OCI-LY7 (cell line): ENCODE measurements at regions not wholly inside any gene's neighbourhood (a gene's known extent, or its start where the extent isn't known, plus 50 kb on each side); places are given as distances from the start of the nearest gene placed in this dataset.

Experiments used
- BruUV-seq: library from RNA; stranded (reverse); fragments of 400-500 nt; replicated peaks from 2 replicates; lab custom pipeline; 2021; lab: Mats Ljungman, UMichigan
- CTCF ChIA-PET: fragments of 300-600 bp; sonication (Branson Sonifier 250); formaldehyde crosslinking; loops from one replicate; lab custom pipeline; 2022; ENCODE audit warnings: antibody characterized with exemption; ENCODE audit not compliant: unreplicated experiment; lab: Charles Lee
- POLR2A ChIA-PET: fragments of 300-600 bp; sonication (Branson Sonifier 250); formaldehyde crosslinking; loops from one replicate; lab custom pipeline; 2022; ENCODE audit warnings: antibody characterized with exemption; lab: Charles Lee
- DNase-seq: peaks from one replicate; pipeline ENCODE4 v3.0.0-alpha.2; 2015; ENCODE audit warnings: low spot score
- H2AFZ ChIP-seq: fragments of 200-600 bp; sonication (generic), shearing (Covaris generic); 2 replicates; pipeline ENCODE4 v1.6.1; 2014; ENCODE audit warnings: mild to moderate bottlenecking, antibody characterized with exemption, low read length, moderate library complexity
- H3K27ac ChIP-seq: fragments of 200-600 bp; sonication (generic); 2 replicates; pipeline ENCODE4 v1.5.1; 2014; ENCODE audit warnings: mixed run types, low read depth, mild to moderate bottlenecking, moderate library complexity, low read length, inconsistent platforms; ENCODE audit not compliant: poor library complexity, severe bottlenecking
- H3K36me3 ChIP-seq: fragments of 200-600 bp; sonication (generic); 2 replicates; pipeline ENCODE4 v1.6.1; 2014; ENCODE audit warnings: mild to moderate bottlenecking, antibody characterized with exemption, low read length, moderate library complexity, mixed read lengths; ENCODE audit not compliant: insufficient read depth
- H3K4me1 ChIP-seq: fragments of 200-600 bp; sonication (generic); 2 replicates; pipeline ENCODE4 v1.5.1; 2014; ENCODE audit warnings: mild to moderate bottlenecking, low read length; ENCODE audit not compliant: insufficient read depth, poor library complexity, severe bottlenecking
- H3K4me2 ChIP-seq: fragments of 200-600 bp; sonication (generic); 2 replicates; pipeline ENCODE4 v1.6.1; 2014; ENCODE audit warnings: mild to moderate bottlenecking, low read length
- H3K4me3 ChIP-seq: fragments of 200-600 bp; sonication (generic); 2 replicates; pipeline ENCODE4 v1.5.1; 2014; ENCODE audit warnings: mild to moderate bottlenecking, low read depth, low read length; ENCODE audit not compliant: poor library complexity, severe bottlenecking
- H3K79me2 ChIP-seq: fragments of 200-600 bp; sonication (generic); 2 replicates; pipeline ENCODE4 v1.6.1; 2016; ENCODE audit warnings: low read depth, mild to moderate bottlenecking, low read length, moderate library complexity, mixed read lengths; ENCODE audit not compliant: insufficient read depth
- H3K9me2 ChIP-seq: fragments of 200-600 bp; sonication (generic); 2 replicates; pipeline ENCODE4 v1.6.1; 2016; ENCODE audit warnings: mild to moderate bottlenecking, low read length, mixed read lengths; ENCODE audit not compliant: insufficient read depth
- H3K9me3 ChIP-seq: fragments of 200-600 bp; sonication (generic); 2 replicates; pipeline ENCODE4 v1.6.1; 2014; ENCODE audit warnings: mild to moderate bottlenecking, mixed run types, low read length, mixed read lengths
- H4K20me1 ChIP-seq: fragments of 200-600 bp; sonication (generic); 2 replicates; pipeline ENCODE4 v1.6.1; 2014; ENCODE audit warnings: mild to moderate bottlenecking, antibody characterized with exemption, low read length, moderate library complexity, mixed read lengths; ENCODE audit not compliant: insufficient read depth
- EZH2phosphoT487 ChIP-seq: fragments of 200-600 bp; sonication (generic); IDR thresholded peaks from 2 replicates; pipeline ENCODE4 v1.6.1; 2018; ENCODE audit warnings: low read depth, borderline replicate concordance, mild to moderate bottlenecking, mixed run types, antibody characterized with exemption, low read length, moderate library complexity, mixed read lengths
- intact Hi-C: fragments of 100-400 bp; cut with micrococcal nuclease; formaldehyde crosslinking; loops from one replicate; pipeline ENCODE4 v1.10.0; 2022; ENCODE audit not compliant: unreplicated experiment
- TF ChIP-seq, protein P1 (sequence below): fragments of 200-600 bp; sonication (generic); conservative IDR thresholded peaks from 2 replicates; pipeline ENCODE4 v1.5.1; 2014; ENCODE audit warnings: mild to moderate bottlenecking, antibody characterized with exemption, low read length, moderate library complexity, mixed read lengths

DNA sequence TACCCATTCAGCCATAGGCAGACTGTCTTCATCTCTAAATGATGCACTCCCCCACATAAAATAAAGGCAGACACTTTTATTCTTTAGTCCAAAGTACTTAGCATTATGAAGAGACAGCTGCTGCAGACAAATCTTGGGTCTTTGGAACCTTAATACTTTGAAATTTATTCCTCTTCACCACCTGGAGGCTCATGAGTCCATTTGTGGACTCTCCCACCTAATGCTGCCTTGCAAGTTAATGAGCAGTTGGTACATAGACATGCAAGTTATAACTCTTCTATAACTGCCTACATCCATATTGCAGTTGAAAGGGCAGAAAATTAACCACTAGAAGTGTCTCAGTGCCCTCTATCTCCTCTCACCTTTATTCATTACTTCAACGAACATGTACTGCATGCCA, 118.6 kb upstream of the CPEB2 start:
- Histone ChIP-seq H3K36me3 (no peaks in the 10 kb centered on the region), H4K20me1 (no peaks in the 10 kb centered on the region), H2AFZ (no peak overlapping the region), H3K9me2 (no peaks in the 10 kb centered on the region), H3K4me2 (no peak overlapping the region), H3K4me3 (no peak overlapping the region), H3K4me1 (no peaks in the 10 kb centered on the region), H3K79me2 (no peaks in the 10 kb centered on the region), H3K27ac (no peak overlapping the region), H3K9me3 (no peaks in the 10 kb centered on the region)
- intact Hi-C loops, result no loop called here
- ChIA-PET CTCF (interaction anchor here (1.2 kb wide), 1 partner anchor 53 kb away, joined by 3 read pairs; no protein-coding TSS in a partner anchor), POLR2A (no interaction called here)
- no peak for DNase-seq
- TF ChIP-seq, protein P1, sequence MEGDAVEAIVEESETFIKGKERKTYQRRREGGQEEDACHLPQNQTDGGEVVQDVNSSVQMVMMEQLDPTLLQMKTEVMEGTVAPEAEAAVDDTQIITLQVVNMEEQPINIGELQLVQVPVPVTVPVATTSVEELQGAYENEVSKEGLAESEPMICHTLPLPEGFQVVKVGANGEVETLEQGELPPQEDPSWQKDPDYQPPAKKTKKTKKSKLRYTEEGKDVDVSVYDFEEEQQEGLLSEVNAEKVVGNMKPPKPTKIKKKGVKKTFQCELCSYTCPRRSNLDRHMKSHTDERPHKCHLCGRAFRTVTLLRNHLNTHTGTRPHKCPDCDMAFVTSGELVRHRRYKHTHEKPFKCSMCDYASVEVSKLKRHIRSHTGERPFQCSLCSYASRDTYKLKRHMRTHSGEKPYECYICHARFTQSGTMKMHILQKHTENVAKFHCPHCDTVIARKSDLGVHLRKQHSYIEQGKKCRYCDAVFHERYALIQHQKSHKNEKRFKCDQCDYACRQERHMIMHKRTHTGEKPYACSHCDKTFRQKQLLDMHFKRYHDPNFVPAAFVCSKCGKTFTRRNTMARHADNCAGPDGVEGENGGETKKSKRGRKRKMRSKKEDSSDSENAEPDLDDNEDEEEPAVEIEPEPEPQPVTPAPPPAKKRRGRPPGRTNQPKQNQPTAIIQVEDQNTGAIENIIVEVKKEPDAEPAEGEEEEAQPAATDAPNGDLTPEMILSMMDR, result no peak
- no peak for TF ChIP-seq EZH2phosphoT487
- no TSS peak for BruUV-seq

DNA sequence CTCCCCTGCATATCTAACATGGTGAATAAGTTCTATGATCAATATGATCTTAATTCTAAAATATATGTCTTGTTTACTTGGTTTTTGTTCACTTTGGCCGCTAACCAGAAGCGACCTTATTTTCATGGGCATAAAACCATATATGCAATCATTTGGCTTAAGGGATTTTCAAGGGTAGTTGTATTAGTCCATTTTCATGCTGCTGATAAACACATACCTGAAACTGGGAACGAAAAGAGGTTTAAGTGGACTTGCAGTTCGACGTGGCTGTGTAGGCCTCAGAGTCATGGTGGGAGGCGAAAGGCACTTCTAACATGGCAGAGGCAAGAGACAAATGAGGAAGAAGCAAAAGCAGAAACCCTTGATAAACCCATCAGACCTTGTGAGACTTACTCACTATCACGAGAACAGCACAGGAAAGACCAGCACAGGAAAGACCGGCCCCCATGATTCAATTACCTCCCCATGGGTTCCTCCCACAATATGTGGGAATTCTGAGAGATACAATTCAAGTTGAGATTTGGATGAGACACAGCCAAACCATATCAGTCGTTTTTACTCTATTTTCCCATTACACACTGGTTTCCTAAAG, 114.3 kb upstream of the CPEB2 start:
- H4K20me1 ChIP-seq, result no peaks in the 10 kb centered on the region
- no peaks in the 10 kb centered on the region for H3K79me2 ChIP-seq
- no peaks in the 10 kb centered on the region for H3K9me2 ChIP-seq
- TF ChIP-seq, protein P1, result no peak
- TF ChIP-seq EZH2phosphoT487, result no peak
- H3K27ac ChIP-seq, result no peak overlapping the region
- H3K4me2 ChIP-seq, result no peak overlapping the region
- no peak overlapping the region for H2AFZ ChIP-seq
- no peaks in the 10 kb centered on the region for H3K4me1 ChIP-seq
- H3K4me3 ChIP-seq, result no peak overlapping the region
- intact Hi-C loops, result no loop called here
- H3K9me3 ChIP-seq, result no peaks in the 10 kb centered on the region
- ChIA-PET POLR2A (no interaction called here), CTCF (no interaction called here)
- BruUV-seq, result no TSS peak
- H3K36me3 ChIP-seq, result no peaks in the 10 kb centered on the region
- no peak for DNase-seq

DNA sequence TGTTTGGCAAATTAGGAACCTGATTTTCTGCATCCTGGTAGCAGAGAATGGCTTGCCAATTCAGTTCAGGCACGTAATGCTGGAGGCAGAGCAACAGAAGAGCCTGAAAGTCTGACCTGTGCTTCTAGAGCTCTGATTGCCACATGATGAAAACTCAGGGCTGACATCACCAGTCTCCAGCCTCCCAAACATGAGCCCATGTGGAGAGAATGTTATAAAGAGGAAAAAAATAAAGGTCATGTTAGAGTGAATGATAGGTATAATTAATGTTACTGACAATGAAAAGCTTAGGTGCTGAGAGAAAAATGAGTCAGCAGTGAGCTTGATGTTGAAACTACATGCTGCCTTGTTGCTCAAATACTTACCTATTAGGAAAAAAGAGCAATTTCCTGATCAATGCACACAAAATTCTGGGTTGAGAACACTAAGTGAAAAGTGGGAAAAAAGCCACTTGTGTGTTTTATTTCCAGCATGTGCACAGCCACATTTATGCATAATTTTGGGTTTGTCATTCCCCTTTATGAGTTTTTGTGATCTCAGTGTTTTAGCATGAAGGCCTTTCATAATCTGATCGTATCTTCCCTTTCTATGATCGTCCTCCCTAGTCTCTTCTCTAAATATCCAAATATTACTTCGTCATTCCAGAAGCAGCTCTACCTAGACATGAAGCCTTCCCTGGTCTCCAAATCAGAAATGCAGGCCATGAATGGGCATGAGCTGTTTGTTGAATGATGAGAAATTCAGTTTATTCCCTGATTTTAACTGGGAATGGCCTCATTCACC, 113.3 kb upstream of the CPEB2 start:
- Histone ChIP-seq H3K4me2 (no peak overlapping the region), H3K4me3 (no peak overlapping the region), H3K79me2 (no peaks in the 10 kb centered on the region), H3K9me3 (no peaks in the 10 kb centered on the region), H4K20me1 (no peaks in the 10 kb centered on the region), H2AFZ (no peak overlapping the region), H3K4me1 (no peaks in the 10 kb centered on the region), H3K27ac (no peak overlapping the region), H3K9me2 (no peaks in the 10 kb centered on the region), H3K36me3 (no peaks in the 10 kb centered on the region)
- intact Hi-C loops, result no loop called here
- BruUV-seq, result no TSS peak
- no peak for DNase-seq
- CTCF ChIA-PET, result no interaction called here
- TF ChIP-seq EZH2phosphoT487, result no peak
- TF ChIP-seq, protein P1, result no peak
- POLR2A ChIA-PET, result no interaction called here
